Heart left ventricle (tissue), 13 donors: ENCODE measurements at regions not wholly inside any gene's neighbourhood (a gene's known extent, or its start where the extent isn't known, plus 50 kb on each side); places are given as distances from the start of the nearest gene placed in this dataset.
"Not testable (repeated sequence)": the region's sequence is repeated elsewhere in the genome, so short reads cannot be mapped to it uniquely, and the experiment has no call there.

ENCODE experiments used
- POLR2A ChIP-seq, 2 donors: fragments of 450-650 bp; IDR thresholded peaks; one replicate each; pipeline ENCODE4 v1.6.1; 2017; ENCODE audit warnings: antibody characterized with exemption in 2 of 2, mild to moderate bottlenecking in 2 of 2, moderate library complexity in 2 of 2
- TF ChIP-seq, protein P1 (sequence below), 12 donors: fragments of 200-600 bp; sonication (generic) in 4 of 12; IDR thresholded peaks; one replicate each; pipeline versions ENCODE4 v1.5.0 to v1.8.0; 2018 to 2022; ENCODE audit warnings: antibody characterized with exemption in 12 of 12, mild to moderate bottlenecking in 5 of 12
- donor health status: ischemic (EF 13 %, LVEDD 7.1; RV severe dilation, severe dysfunction).
- donor health status: DM: no; HTN: yes; CAD: no.
- donor health status: DM: no; HTN: no; CAD: no.
- donor health status: ischemic (EF 25% LVEDD 6.9; RV normal size, moderate dysfunction).
- donor health status: ischemic (EF 25% LVEDD 5.7; RV mildly dilated, moderate dysfunction).
- donor health status: ischemic (EF 35%, LVEDD 5.7; RV mildly dilated, moderate dysfunction).
- donor health status: nonischemic (EF 11% LVEDD 7.7; RV severe dilation, severe dysfunction).
- donor health status: DM: yes; HTN: yes; CAD: no.
- donor health status: PGD.
- donor health status: ischemic (EF 29% LVEDD 5.4; RV normal size, mild dysfunction).
- donor health status: nonischemic (EF 23%, LVEDD 6.1; RV moderate dilation, normal function).

DNA sequence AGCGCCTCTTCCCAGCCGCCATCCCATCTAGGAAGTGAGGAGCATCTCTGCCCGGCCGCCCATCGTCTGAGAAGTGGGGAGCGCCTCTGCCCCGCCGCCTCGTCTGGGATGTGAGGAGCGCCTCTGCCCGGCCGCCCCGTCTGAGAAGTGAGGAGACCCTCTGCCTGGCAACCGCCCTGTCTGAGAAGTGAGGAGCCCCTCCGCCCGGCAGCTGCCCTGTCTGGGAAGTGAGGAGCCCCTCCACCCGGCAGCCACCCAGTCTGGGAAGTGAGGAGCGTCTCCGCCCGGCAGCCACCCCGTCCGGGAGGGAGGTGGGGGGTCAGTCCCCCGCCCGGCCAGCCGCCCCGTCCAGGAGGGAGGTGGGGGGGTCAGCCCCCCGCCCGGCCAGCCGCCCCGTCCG is 139.4 kb upstream of the ANKRD55 start:
- TF ChIP-seq, protein P1, sequence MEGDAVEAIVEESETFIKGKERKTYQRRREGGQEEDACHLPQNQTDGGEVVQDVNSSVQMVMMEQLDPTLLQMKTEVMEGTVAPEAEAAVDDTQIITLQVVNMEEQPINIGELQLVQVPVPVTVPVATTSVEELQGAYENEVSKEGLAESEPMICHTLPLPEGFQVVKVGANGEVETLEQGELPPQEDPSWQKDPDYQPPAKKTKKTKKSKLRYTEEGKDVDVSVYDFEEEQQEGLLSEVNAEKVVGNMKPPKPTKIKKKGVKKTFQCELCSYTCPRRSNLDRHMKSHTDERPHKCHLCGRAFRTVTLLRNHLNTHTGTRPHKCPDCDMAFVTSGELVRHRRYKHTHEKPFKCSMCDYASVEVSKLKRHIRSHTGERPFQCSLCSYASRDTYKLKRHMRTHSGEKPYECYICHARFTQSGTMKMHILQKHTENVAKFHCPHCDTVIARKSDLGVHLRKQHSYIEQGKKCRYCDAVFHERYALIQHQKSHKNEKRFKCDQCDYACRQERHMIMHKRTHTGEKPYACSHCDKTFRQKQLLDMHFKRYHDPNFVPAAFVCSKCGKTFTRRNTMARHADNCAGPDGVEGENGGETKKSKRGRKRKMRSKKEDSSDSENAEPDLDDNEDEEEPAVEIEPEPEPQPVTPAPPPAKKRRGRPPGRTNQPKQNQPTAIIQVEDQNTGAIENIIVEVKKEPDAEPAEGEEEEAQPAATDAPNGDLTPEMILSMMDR (IDR thresholded peaks at IDR 0.05): not testable (repeated sequence)
- not testable (repeated sequence) for TF ChIP-seq POLR2A (IDR thresholded peaks at IDR 0.05)
